ENCODE measurements at regions not wholly inside any gene's neighbourhood (a gene's known extent, or its start where the extent isn't known, plus 50 kb on each side); places are given as distances from the start of the nearest gene placed in this dataset.

DNA sequence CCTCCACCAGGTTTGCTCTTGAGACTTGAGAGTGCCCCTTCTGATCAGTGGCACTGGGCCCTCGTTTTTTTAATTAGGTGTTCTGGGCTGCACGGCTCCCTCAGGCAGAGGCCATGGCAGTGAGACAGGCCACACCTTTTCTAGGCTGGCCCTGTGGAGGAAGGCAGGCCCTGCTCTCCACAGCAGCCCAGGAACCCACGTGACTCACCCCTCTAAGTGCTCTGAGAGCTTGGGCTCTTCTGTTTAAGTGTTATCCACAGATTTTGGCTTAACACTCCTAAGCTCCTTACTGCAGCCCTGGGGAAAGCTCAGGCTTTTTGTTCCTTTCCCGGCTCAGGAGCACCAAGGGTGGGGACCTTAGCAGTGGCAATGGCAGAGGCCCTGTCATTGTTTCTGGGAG is 463.2 kb upstream of the GBE1 start:
- Histone ChIP-seq H3K27ac (no peak overlapping the region), H3K4me3 (no peak overlapping the region), H3K9me3 (peaks cover 0 to 6% (median 0%) of the 10 kb centered on the region in 4 donors), H3K4me1 (no peaks in the 10 kb centered on the region), H3K27me3 (no peaks in the 10 kb centered on the region), H3K36me3 (no peaks in the 10 kb centered on the region)
- no peak for DNase-seq
- TF ChIP-seq POLR2A (IDR thresholded peaks at IDR 0.05): no peak

DNA sequence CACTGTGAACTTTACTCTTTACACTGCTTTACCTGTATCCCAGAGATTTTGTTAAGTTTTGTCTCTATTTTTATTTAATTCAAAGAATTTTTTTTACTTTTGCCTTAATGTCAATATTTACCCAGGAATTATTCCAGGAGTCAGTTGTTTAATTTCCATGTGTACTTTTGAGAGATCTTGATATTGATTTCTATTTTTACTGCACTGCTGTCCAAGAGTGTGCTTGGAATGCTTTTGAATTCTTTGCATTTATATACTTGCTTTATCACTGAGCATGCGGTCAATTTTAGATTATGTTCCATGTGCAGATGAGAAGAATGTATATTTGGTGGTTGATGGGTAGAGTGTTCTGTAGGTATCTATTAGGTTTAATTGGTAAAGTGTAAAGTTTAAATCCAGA is 461.0 kb upstream of the GBE1 start:
- TF ChIP-seq CTCF (IDR thresholded peaks at IDR 0.05): no peak
- TF ChIP-seq POLR2A (IDR thresholded peaks at IDR 0.05): no peak
- no peak for DNase-seq

GRCh38 chr3:82217571-82217970 is 456.1 kb upstream of the GBE1 start:
- Histone ChIP-seq H3K4me3 (no peak overlapping the region), H3K9me3 (no peaks in the 10 kb centered on the region), H3K4me1 (no peaks in the 10 kb centered on the region), H3K36me3 (no peaks in the 10 kb centered on the region), H3K27me3 (no peaks in the 10 kb centered on the region), H3K27ac (no peak overlapping the region)
- TF ChIP-seq CTCF (IDR thresholded peaks at IDR 0.05) (no peak), POLR2A (IDR thresholded peaks at IDR 0.05) (no peak)
- DNase-seq: no peak

More for the DNA sequence above, 461.0 kb upstream of the GBE1 start:
- Histone ChIP-seq H3K4me3 (no peak overlapping the region), H3K27ac (no peak overlapping the region), H3K4me1 (no peaks in the 10 kb centered on the region), H3K9me3 (peaks cover 0 to 6% (median 0%) of the 10 kb centered on the region in 4 donors), H3K36me3 (no peaks in the 10 kb centered on the region), H3K27me3 (no peaks in the 10 kb centered on the region)

DNA sequence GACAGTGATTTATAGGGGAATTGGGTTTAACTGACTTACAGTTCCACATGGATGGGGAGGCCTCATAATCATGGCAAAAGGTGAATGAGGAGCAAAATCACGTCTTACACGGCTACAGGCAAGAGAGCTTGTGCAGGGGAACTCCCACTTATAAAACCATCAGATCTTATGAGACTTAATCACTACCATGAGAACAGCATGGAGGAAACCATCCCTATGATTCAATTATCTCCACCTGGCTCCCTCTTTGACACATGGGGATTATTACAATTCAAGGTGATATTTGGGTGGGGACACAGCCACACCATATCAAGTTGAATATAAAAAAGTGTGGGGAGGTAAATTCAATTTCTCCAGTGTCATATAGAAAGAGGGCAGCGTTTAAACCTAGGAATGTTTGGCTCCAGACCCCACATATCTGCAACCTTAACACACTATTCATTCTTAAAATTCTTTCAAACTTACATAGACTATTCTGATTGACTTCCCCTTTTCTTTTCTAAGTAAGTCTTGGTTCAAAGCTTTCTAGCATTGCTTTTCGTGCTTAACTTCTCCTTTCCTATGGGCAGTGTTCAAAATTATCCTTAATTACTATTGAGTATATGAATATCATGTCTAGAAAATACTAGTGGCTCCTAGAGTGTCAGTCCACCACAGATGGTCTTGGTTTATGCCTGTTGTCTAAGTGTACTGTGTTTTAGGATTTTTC is 446.7 kb upstream of the GBE1 start:
- H3K36me3 ChIP-seq: no peaks in the 10 kb centered on the region
- no peak overlapping the region for H3K27ac ChIP-seq
- TF ChIP-seq CTCF (IDR thresholded peaks at IDR 0.05): no peak
- no peak for TF ChIP-seq POLR2A (IDR thresholded peaks at IDR 0.05)
- H3K4me3 ChIP-seq: no peak overlapping the region
- H3K4me1 ChIP-seq: no peaks in the 10 kb centered on the region
- H3K9me3 ChIP-seq: no peaks in the 10 kb centered on the region
- DNase-seq: no peak
- H3K27me3 ChIP-seq: no peaks in the 10 kb centered on the region

- H3K27ac ChIP-seq: no peak overlapping the region
- TF ChIP-seq POLR2A (IDR thresholded peaks at IDR 0.05) (no peak), CTCF (IDR thresholded peaks at IDR 0.05) (no peak)
- no peak overlapping the region for H3K4me3 ChIP-seq
- H3K9me3 ChIP-seq: no peaks in the 10 kb centered on the region
- H3K4me1 ChIP-seq: no peaks in the 10 kb centered on the region
- H3K36me3 ChIP-seq: no peaks in the 10 kb centered on the region
- H3K27me3 ChIP-seq: no peaks in the 10 kb centered on the region
- no peak for DNase-seq
These were observed 440.8 kb upstream of the GBE1 start for GRCh38 chr3:82202269-82202668.

DNA sequence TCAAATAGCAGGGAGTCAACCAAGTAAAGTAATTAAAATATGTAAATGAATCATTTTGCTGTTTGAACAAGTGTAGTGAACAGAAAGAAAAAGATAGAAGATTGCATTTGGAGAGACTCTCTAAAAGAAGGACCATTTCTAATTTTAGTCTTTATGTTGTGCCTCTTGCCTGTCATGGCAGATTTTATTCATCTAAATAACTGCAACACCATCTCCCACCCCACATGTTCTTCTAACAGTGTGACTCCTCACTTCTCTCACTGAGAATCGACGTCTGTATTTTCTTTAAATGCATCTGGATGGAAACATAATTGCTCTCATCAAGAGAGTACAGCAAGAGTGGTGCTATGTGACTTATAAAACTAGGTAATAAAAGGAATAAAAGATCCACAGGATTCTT is 439.9 kb upstream of the GBE1 start:
- Histone ChIP-seq H3K9me3 (no peaks in the 10 kb centered on the region), H3K27me3 (no peaks in the 10 kb centered on the region), H3K36me3 (no peaks in the 10 kb centered on the region), H3K4me3 (no peak overlapping the region), H3K27ac (no peak overlapping the region), H3K4me1 (no peaks in the 10 kb centered on the region)
- TF ChIP-seq CTCF (IDR thresholded peaks at IDR 0.05) (no peak), POLR2A (IDR thresholded peaks at IDR 0.05) (no peak)
- no peak for DNase-seq

Data from Peyer's patch (tissue), 4 donors.